Smooth muscle cell (in vitro differentiated cells): ENCODE measurements at regions not wholly inside any gene's neighbourhood (a gene's known extent, or its start where the extent isn't known, plus 50 kb on each side); places are given as distances from the start of the nearest gene placed in this dataset.

Source experiments
- DNase-seq: peaks from one replicate; lab custom pipeline; 2025; ENCODE audit not compliant: unreplicated experiment; lab: John Stamatoyannopoulos, UW
- H2AFZ ChIP-seq: fragments of 200-600 bp; sonication (generic); 2 replicates; pipeline ENCODE4 v1.6.0; 2016; ENCODE audit warnings: antibody characterized with exemption, low read depth, mild to moderate bottlenecking
- H3F3A ChIP-seq: fragments of 200-600 bp; sonication (generic); 2 replicates; pipeline ENCODE4 v1.6.0; 2017; ENCODE audit warnings: antibody characterized with exemption, low read depth
- H3K27ac ChIP-seq: fragments of 200-600 bp; sonication (generic); 2 replicates; pipeline ENCODE4 v1.5.1; 2016; ENCODE audit warnings: low read depth, mild to moderate bottlenecking
- H3K27me3 ChIP-seq: fragments of 200-600 bp; sonication (generic); 2 replicates; pipeline ENCODE4 v1.6.1; 2016; ENCODE audit warnings: low read depth, mild to moderate bottlenecking
- H3K36me3 ChIP-seq: fragments of 200-600 bp; sonication (generic); 2 replicates; pipeline ENCODE4 v1.5.1; 2016; ENCODE audit warnings: low read depth
- H3K4me1 ChIP-seq: fragments of 200-600 bp; sonication (generic); 2 replicates; pipeline ENCODE4 v1.5.1; 2016; ENCODE audit warnings: low read depth
- H3K4me2 ChIP-seq: fragments of 200-600 bp; sonication (generic); 2 replicates; pipeline ENCODE4 v1.6.0; 2016; ENCODE audit warnings: mild to moderate bottlenecking
- H3K4me3 ChIP-seq: fragments of 200-600 bp; sonication (generic); 2 replicates; pipeline ENCODE4 v1.5.1; 2016; ENCODE audit warnings: mild to moderate bottlenecking
- H3K79me2 ChIP-seq: fragments of 200-600 bp; sonication (generic); 2 replicates; pipeline ENCODE4 v1.6.0; 2016; ENCODE audit warnings: low read depth, mild to moderate bottlenecking
- H3K9ac ChIP-seq: fragments of 200-600 bp; sonication (generic); 2 replicates; pipeline ENCODE4 v1.6.0; 2016; ENCODE audit warnings: low read depth
- H3K9me3 ChIP-seq: fragments of 200-600 bp; sonication (generic); replicated peaks from 2 replicates; pipeline ENCODE4 v1.5.1; 2016; ENCODE audit warnings: low read depth
- H4K20me1 ChIP-seq: fragments of 200-600 bp; sonication (generic); 2 replicates; pipeline ENCODE4 v1.6.0; 2016; ENCODE audit warnings: low read depth
- WGBS: methylation state at CpG from one replicate; pipeline ENCODE4 v1.1.7; 2016; ENCODE audit warnings: low lambda C conversion rate; 5-methylcytosine and 5-hydroxymethylcytosine counted together
- TF ChIP-seq, protein P1 (sequence below): fragments of 200-600 bp; sonication (generic); IDR thresholded peaks from 2 replicates; pipeline ENCODE4 v1.5.1; 2017; ENCODE audit warnings: borderline replicate concordance, mild to moderate bottlenecking, antibody characterized with exemption; ENCODE audit not compliant: insufficient read depth, poor library complexity, severe bottlenecking

DNA sequence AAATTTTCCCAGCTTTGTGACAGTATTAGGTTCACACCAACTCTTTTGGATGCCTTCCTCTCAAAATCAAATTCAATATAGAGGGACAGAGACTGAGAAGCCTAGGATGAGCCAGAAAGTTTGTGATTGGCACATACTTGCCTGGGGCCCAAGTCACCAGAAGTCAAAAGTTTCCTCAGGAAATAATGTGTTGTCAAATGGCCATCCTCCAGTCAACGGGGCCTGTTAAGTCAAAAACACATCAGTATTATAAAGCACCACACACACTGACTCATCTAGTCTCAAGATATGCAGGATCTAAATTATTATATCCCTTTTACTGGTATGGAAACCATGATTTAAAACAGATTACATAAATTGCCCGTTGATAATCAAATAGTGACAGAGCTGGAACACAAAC, 158.1 kb downstream of the AHR start:
- Histone ChIP-seq H3K4me3 (no peak overlapping the region), H3K9me3 (no peaks in the 10 kb centered on the region), H3F3A (no peaks in the 10 kb centered on the region), H3K27me3 (no peaks in the 10 kb centered on the region), H3K4me2 (no peak overlapping the region), H3K27ac (no peak overlapping the region), H4K20me1 (no peaks in the 10 kb centered on the region), H2AFZ (peak overlapping the region; percentile 10), H3K4me1 (no peaks in the 10 kb centered on the region), H3K79me2 (no peaks in the 10 kb centered on the region), H3K36me3 (no peaks in the 10 kb centered on the region), H3K9ac (no peak overlapping the region)
- TF ChIP-seq, protein P1, sequence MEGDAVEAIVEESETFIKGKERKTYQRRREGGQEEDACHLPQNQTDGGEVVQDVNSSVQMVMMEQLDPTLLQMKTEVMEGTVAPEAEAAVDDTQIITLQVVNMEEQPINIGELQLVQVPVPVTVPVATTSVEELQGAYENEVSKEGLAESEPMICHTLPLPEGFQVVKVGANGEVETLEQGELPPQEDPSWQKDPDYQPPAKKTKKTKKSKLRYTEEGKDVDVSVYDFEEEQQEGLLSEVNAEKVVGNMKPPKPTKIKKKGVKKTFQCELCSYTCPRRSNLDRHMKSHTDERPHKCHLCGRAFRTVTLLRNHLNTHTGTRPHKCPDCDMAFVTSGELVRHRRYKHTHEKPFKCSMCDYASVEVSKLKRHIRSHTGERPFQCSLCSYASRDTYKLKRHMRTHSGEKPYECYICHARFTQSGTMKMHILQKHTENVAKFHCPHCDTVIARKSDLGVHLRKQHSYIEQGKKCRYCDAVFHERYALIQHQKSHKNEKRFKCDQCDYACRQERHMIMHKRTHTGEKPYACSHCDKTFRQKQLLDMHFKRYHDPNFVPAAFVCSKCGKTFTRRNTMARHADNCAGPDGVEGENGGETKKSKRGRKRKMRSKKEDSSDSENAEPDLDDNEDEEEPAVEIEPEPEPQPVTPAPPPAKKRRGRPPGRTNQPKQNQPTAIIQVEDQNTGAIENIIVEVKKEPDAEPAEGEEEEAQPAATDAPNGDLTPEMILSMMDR, result no peak
- no peak for DNase-seq
- WGBS, result 26% methylated on average over 2 of the region's 2 CpGs

DNA sequence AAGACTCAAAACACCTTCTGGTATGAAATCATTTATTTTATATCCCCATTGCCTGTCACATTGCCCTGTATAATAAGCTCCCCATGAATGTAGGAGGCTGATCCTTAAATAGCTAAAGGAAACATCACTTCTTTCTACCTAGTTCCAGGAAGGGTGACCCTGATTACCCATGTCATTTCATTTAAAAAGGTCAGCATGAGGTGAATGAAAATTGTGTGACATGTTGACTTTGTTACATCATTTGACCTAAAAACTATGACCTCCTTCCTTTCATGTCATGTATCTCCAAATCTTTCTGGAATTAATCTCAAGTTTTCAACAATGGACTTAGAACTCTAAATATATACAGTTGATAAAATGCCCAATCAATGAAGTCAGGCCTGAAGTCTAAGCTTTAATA, 161.5 kb downstream of the AHR start:
- Histone ChIP-seq H3K4me3 (no peak overlapping the region), H3K27me3 (no peaks in the 10 kb centered on the region), H2AFZ (no peak overlapping the region), H3F3A (no peaks in the 10 kb centered on the region), H3K27ac (no peak overlapping the region), H4K20me1 (no peaks in the 10 kb centered on the region), H3K36me3 (no peaks in the 10 kb centered on the region), H3K9me3 (no peaks in the 10 kb centered on the region), H3K4me2 (no peak overlapping the region), H3K79me2 (no peaks in the 10 kb centered on the region), H3K9ac (no peak overlapping the region), H3K4me1 (no peaks in the 10 kb centered on the region)
- TF ChIP-seq, protein P1, result no peak
- DNase-seq, result no peak

DNA sequence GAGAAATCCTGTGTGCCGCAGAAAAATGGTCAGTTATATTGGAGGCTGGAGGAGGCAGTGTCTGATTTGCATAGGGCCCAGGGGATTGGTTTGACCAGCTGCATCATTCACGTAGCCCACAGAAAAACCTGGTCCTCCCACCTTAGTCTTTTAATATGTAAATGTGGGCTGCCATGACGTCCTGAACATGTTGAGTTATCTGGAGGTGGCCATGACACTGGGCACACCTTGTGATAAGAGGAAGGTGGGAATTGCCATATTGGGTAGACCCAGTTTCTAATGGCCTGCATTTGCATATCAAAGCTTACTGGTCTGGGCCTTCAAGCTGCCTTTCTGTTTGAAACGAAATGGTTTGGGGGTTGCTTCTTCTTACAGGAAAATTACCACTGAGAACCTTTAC, 162.2 kb downstream of the AHR start:
- Histone ChIP-seq H3K4me1 (peaks cover 6% of the 10 kb centered on the region), H3K27me3 (no peaks in the 10 kb centered on the region), H3K9me3 (no peaks in the 10 kb centered on the region), H3K4me2 (no peak overlapping the region), H3K36me3 (no peaks in the 10 kb centered on the region), H3K79me2 (no peaks in the 10 kb centered on the region), H3K4me3 (no peak overlapping the region), H3K27ac (no peak overlapping the region), H4K20me1 (no peaks in the 10 kb centered on the region), H2AFZ (no peak overlapping the region), H3K9ac (no peak overlapping the region), H3F3A (no peaks in the 10 kb centered on the region)
- 88% methylated on average over 4 of the region's 4 CpGs for WGBS
- no peak for DNase-seq
- TF ChIP-seq, protein P1, result no peak

DNA sequence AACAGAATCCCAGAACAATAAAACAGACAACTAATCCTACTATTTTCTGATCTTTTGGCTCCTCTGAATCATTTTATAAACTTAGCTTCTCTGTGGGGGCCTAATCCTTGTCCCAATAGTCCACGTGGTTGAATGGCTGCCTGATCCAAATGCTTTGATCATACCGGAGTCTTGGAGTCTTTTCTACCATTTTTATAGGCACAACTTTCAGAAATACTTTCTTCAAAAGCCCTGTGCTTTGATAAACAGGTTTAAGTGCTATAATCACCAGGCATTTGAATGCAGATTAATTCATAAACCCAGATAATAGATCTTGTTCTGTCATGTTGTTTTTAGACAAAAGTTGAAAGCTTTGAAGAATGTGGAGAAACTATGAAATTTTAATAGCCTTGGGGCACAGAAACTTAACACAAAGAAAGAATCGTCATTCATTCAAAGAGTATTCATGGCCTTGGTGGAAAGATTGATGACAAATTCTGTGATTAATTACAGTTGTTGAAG, 163.7 kb downstream of the AHR start:
- no peak overlapping the region for H3K4me3 ChIP-seq
- peak overlapping the region; percentile 29 for H3K4me2 ChIP-seq
- H3K79me2 ChIP-seq, result no peaks in the 10 kb centered on the region
- peak overlapping the region; percentile 32 for H2AFZ ChIP-seq
- H3K9ac ChIP-seq, result no peak overlapping the region
- no peaks in the 10 kb centered on the region for H3K36me3 ChIP-seq
- peaks cover 14% of the 10 kb centered on the region for H3K4me1 ChIP-seq
- TF ChIP-seq, protein P1, result no peak
- 17% methylated on average over 3 of the region's 3 CpGs for WGBS
- H3K27me3 ChIP-seq, result no peaks in the 10 kb centered on the region
- H3K9me3 ChIP-seq, result no peaks in the 10 kb centered on the region
- no peaks in the 10 kb centered on the region for H4K20me1 ChIP-seq
- H3K27ac ChIP-seq, result peak overlapping the region; percentile 48
- DNase-seq, result no peak
- no peaks in the 10 kb centered on the region for H3F3A ChIP-seq
